HG03039 (cell line): ENCODE measurements at regions not wholly inside any gene's neighbourhood (a gene's known extent, or its start where the extent isn't known, plus 50 kb on each side); places are given as distances from the start of the nearest gene placed in this dataset.
"Not testable (repeated sequence)": the region's sequence is repeated elsewhere in the genome, so short reads cannot be mapped to it uniquely, and the experiment has no call there.

Experiments
- ATAC-seq: cut with Tn5 transposase; IDR thresholded peaks from one replicate; pipeline ENCODE4 v1.9.1; 2021; ENCODE audit warnings: mild to moderate bottlenecking, moderate library complexity; ENCODE audit not compliant: unreplicated experiment

DNA sequence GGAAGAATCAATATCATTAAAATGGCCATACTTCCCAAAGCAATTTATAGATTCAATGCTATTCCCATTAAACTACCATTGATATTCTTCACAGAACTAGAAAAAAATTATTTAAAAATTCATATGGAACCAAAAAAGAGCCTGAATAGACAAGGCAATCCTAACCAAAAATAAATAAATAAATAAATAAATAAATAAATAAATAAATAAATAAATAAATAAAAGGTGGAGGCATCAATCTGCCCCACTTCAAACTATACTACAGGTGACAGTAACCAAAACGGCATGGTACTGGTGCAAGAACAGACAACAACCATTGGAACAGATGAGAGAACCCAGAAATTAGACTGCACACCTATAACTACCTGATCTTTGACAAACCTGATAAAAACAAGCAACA is 598.5 kb upstream of the GRM3 start:
- ATAC-seq, result not testable (repeated sequence)

- no peak for ATAC-seq
Measured at GRCh38 chr7:86025807-86026206, 617.9 kb upstream of the GRM3 start.

DNA sequence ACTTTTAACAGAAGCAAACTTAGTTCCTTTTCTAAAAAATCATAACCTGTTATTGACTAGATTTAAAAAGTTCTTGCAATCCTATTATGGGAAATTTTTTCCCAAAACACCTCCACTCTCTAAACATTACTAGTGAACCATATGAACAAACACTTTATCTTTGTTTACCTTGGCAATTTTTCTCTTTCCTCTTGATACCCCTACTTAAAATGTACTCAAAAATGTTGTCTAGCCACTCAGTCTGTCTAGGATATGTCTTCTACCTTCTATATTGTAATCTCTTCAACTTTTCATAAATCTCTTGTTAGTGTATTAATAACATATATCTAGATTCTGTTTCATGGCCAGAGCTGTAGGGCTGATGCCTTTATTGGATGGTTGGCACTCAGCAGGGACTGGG is 630.0 kb upstream of the GRM3 start:
- ATAC-seq, result no peak

GRCh38 chr7:86012971-86013370 is 630.7 kb upstream of the GRM3 start:
- no peak for ATAC-seq

GRCh38 chr7:86008898-86009297 is 634.8 kb upstream of the GRM3 start:
- ATAC-seq, result no peak

- ATAC-seq, result no peak
Measured at GRCh38 chr7:86006909-86007308, 636.8 kb upstream of the GRM3 start.

GRCh38 chr7:86002858-86003257 is 640.9 kb upstream of the GRM3 start:
- ATAC-seq, result no peak

GRCh38 chr7:85997515-85997914 is 646.2 kb upstream of the GRM3 start:
- ATAC-seq, result no peak

DNA sequence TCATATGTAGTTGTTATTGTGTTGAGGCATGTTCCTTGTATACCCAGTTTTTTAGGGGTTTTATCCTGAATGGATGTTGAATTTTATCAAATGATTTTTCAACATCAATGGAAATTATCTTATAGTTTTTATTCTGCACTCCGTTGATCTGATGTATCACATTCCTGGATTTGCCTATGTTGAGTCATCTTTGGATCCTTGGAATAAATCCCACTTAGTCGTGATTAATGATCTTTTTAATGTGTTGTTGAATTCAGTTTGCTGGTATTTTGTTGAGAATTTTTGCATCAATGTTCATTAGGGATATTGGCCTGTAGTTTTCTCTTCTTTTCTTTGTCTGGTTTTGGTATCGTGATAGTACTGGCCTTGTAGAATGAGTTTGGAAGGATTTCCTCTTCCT is 648.6 kb upstream of the GRM3 start:
- no peak for ATAC-seq

DNA sequence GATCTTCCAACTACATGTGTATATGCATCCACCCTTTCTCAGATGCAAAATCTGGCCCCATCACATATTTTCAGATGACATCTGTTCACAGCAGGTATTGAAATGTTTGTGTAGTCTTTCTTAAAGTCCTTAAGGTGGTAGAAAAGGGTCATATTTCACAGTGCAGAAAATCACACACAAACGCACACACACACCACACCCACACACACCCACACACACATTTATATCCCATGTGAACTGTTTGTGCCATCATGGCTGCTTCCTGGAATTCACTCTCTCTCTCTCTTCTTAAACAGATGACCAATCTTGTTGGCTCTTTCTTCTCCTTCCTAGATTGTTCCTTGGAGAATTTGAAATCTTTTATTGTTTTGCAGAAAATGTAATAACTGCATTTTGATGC is 663.0 kb upstream of the GRM3 start:
- no peak for ATAC-seq

DNA sequence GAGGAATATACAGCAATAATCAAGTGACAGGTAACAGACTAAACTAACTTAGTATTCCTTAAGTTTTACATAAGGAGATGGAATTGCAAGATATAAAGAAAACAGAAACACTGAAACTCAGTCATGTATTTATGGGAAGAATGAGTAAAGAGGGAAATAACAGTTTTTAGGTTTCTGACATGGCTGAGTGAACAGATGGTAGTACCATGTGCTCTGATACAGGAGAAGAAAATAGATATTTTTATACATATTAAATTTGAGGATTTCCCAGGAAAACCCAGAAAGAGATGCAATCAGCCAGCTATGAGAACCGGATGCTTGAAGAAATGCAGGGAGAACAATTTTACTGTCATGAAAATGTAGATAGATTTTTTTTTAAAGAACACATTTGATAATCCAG is 669.5 kb upstream of the GRM3 start:
- ATAC-seq, result no peak

DNA sequence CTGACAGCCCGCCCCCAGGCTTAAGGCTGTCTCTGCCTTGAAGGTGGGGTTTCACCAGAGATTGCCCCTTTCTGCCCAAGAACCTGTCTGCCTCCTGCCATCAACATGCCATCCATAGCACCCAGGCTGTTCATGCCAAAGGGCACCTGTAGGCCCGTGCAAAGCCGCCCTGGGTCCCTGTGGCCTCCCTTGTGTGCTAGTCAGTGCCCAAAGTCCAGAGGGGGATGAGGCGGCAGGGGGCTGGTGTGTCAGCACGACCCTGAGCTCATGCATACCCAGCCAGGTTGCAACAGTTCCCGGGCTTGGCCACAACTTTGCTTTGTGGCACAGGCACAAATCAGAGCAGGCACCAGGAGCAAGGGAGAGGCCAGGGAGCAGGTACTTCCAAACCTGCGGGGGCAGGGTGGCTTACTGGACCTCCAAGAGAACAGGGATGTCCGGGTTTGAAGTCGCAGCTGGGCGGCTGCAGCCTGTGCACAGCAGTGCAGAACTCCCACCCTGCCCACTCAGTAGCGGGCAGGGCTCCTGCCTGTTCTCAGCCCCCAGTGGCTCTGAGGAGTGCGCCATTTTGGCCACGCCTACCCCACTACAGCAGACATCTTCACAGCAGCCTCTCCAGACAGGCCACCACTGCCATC is 671.1 kb upstream of the GRM3 start:
- ATAC-seq, result no peak

DNA sequence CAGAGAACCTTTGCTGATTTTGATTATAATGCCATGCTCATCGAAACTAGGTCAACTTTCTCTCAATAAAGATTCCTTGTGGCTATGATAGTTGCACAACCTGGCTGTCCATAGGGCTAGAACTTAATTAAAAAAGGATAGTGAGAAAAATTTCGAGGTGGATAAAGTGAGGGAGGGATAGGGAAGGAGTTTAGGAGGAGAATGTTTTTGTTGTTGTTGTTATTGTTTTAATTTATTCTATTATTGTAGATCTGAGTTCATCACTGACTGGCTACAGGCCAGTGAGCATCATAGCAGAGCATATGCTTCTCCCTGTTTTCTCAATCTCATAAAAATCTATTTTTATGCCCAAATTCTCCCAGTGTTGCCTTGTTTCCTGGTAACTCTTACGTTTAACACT is 688.7 kb upstream of the GRM3 start:
- no peak for ATAC-seq

GRCh38 chr7:85950871-85951270 is 692.8 kb upstream of the GRM3 start:
- no peak for ATAC-seq

- ATAC-seq, result no peak
Measured at GRCh38 chr7:85950418-85950817, 693.3 kb upstream of the GRM3 start.

DNA sequence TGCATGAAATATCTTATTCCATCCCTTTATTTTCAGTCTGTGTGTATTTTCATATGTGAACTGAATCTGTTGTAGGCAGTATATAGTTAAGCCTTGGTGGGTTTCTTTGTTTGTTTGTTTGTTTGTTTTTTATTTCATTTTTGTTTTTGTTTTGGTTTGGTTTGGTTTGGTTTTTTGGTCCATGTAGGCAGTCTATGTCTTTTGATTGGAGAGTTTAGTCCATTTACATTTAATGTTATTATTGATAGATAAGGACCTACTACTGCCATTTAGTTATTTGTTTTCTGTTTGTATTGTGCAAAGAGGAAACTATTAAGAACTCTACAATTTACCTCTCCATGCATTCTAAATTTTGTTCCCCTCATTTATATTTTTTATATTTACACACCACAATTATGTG is 695.9 kb upstream of the GRM3 start:
- ATAC-seq, result no peak

GRCh38 chr7:85940798-85941197 is 702.9 kb upstream of the GRM3 start:
- ATAC-seq, result no peak

- ATAC-seq, result no peak
Measured at GRCh38 chr7:85931919-85932318, 711.8 kb upstream of the GRM3 start.

- no peak for ATAC-seq
Measured at GRCh38 chr7:85928500-85928899, 715.2 kb upstream of the GRM3 start.

DNA sequence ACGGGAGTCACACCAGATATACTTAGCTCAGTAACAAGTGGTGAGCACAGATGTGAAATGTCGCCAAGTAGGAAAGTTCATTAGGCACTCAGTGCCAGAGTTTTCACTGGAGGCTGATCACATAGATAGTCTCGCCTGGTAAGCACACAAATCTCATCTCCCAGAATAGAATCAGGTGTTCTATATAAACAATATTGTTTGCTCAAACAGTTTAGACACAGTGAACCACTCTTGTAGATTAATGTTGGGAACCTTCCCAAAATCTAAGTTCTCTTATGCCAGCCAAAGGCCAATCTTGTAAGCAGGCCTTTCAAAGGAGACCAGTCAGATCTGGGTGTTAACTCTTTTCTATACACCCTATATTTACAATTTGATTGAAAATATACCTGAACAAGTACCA is 716.5 kb upstream of the GRM3 start:
- no peak for ATAC-seq

DNA sequence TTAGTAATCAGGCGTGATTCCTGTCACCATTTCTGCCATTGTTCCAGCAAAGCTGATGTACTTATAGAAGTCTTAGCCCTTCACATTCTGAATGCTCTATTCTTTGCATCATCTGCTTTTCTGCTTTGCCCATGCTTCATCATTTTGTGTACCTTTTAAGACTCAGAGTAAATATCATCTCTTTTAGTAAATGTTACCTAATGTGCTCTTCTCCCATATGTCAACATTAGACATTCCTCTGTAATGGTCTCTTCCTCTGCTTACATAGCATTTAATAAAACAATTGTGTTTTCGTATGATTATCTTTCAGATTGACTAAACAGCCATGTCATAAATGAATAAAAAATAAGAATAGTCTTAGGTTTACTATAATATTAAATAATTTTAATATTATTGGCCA is 719.6 kb upstream of the GRM3 start:
- ATAC-seq, result no peak

DNA sequence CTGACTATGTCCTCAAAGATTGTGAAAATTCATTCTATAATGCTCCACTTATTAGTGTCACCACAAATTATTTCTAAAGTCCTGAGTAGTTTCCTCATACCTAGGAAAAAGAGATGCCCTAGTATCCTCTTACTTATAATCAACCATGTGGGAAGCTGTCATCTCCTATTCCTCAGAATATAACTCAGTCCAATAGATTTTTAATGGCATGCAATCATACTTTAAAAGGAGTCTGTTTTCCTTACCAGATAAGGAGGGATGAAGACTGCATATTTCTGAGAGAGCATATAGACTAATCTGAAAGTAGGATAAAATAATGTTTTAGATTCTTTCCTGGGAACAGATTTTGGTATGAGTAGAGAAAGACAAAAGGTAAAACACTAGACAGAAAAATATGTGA is 727.7 kb upstream of the GRM3 start:
- no peak for ATAC-seq

- no peak for ATAC-seq
Measured at GRCh38 chr7:85914437-85914836, 727.6 kb upstream of the SEMA3D start.

DNA sequence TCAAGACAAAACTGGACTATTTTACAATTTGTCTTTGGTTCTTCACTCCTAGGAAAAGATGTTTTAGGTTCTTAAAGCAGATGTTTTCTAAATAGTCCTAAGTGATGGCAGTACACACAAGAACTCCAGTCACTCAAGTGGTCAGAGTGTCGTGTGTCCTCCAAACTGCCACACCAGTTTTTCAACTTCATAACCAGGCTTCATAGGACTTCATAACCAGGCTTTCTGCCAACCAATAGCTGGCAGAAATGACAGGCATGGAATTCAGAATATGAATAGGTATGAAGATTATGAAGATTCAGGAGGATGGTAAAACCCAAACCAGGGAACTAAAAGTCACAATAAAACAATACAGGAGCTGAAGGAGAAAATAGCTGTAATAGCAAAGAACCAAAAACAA is 721.2 kb upstream of the SEMA3D start:
- ATAC-seq, result no peak
